ENCODE measurements at regions not wholly inside any gene's neighbourhood (a gene's known extent, or its start where the extent isn't known, plus 50 kb on each side); places are given as distances from the start of the nearest gene placed in this dataset.

GRCh38 chr2:211228559-211228958 lies 672.2 kb downstream of the CPS1 start:
- ChIA-PET CTCF (no interaction called here), POLR2A (no interaction called here)
- H3K4me3 ChIP-seq (ENCODE audit: low read depth, low read length) = no peak overlapping the region
- no peak for DNase-seq (ENCODE audit: low read depth, low spot score)
- TF ChIP-seq CTCF (IDR thresholded peaks at IDR 0.05; ENCODE audit: insufficient read depth, low read length, missing control alignments) = no peak

- DNase-seq (ENCODE audit: low read depth, low spot score) = no peak
- H3K4me3 ChIP-seq (ENCODE audit: low read depth, low read length) = no peak overlapping the region
- ChIA-PET CTCF (no interaction called here), POLR2A (no interaction called here)
- no peak for TF ChIP-seq CTCF (IDR thresholded peaks at IDR 0.05; ENCODE audit: insufficient read depth, low read length, missing control alignments)
These were observed 681.3 kb downstream of the CPS1 start for GRCh38 chr2:211237586-211238275.

- ChIA-PET CTCF (no interaction called here), POLR2A (no interaction called here)
- no peak overlapping the region for H3K4me3 ChIP-seq (ENCODE audit: low read depth, low read length)
- no peak for TF ChIP-seq CTCF (IDR thresholded peaks at IDR 0.05; ENCODE audit: insufficient read depth, low read length, missing control alignments)
- DNase-seq (ENCODE audit: low read depth, low spot score) = no peak
These were observed 685.5 kb downstream of the CPS1 start for GRCh38 chr2:211241891-211242290.

GRCh38 chr2:211247751-211248150 lies 691.4 kb downstream of the CPS1 start:
- no peak for TF ChIP-seq CTCF (IDR thresholded peaks at IDR 0.05; ENCODE audit: insufficient read depth, low read length, missing control alignments)
- ChIA-PET POLR2A (no interaction called here), CTCF (no interaction called here)
- DNase-seq (ENCODE audit: low read depth, low spot score) = no peak
- H3K4me3 ChIP-seq (ENCODE audit: low read depth, low read length) = no peak overlapping the region

- no peak overlapping the region for H3K4me3 ChIP-seq (ENCODE audit: low read depth, low read length)
- DNase-seq (ENCODE audit: low read depth, low spot score) = no peak
- ChIA-PET POLR2A (no interaction called here), CTCF (no interaction called here)
- TF ChIP-seq CTCF (IDR thresholded peaks at IDR 0.05; ENCODE audit: insufficient read depth, low read length, missing control alignments) = no peak
These were observed 692.4 kb downstream of the CPS1 start for GRCh38 chr2:211248841-211249240.

- no peak for TF ChIP-seq CTCF (IDR thresholded peaks at IDR 0.05; ENCODE audit: insufficient read depth, low read length, missing control alignments)
- DNase-seq (ENCODE audit: low read depth, low spot score) = no peak
- H3K4me3 ChIP-seq (ENCODE audit: low read depth, low read length) = no peak overlapping the region
- ChIA-PET CTCF (no interaction called here), POLR2A (no interaction called here)
These were observed 694.6 kb downstream of the CPS1 start for GRCh38 chr2:211251016-211251415.
